Loucy (cell line): ENCODE measurements at regions not wholly inside any gene's neighbourhood (a gene's known extent, or its start where the extent isn't known, plus 50 kb on each side); places are given as distances from the start of the nearest gene placed in this dataset.

Source experiments
- H2AFZ ChIP-seq: fragments of 200-600 bp; sonication (generic); 2 replicates; pipeline ENCODE4 v1.6.0; 2016; ENCODE audit warnings: antibody characterized with exemption, mild to moderate bottlenecking, low read length, moderate library complexity
- H3F3A ChIP-seq: fragments of 200-600 bp; 2 replicates; pipeline ENCODE4 v1.6.0; 2016; ENCODE audit warnings: antibody characterized with exemption, low read depth, mild to moderate bottlenecking
- H3K27me3 ChIP-seq: fragments of 200-600 bp; sonication (generic); 2 replicates; pipeline ENCODE4 v1.6.1; 2014; ENCODE audit warnings: low read length, mild to moderate bottlenecking; ENCODE audit not compliant: insufficient read depth, poor library complexity, severe bottlenecking
- H3K36me3 ChIP-seq: fragments of 200-600 bp; sonication (generic); 2 replicates; pipeline ENCODE4 v1.6.1; 2016; ENCODE audit warnings: low read length; ENCODE audit not compliant: insufficient read depth
- H3K4me1 ChIP-seq: fragments of 200-600 bp; sonication (generic); 2 replicates; pipeline ENCODE4 v1.5.1; 2014; ENCODE audit warnings: low read length, mild to moderate bottlenecking; ENCODE audit not compliant: insufficient read depth, poor library complexity, severe bottlenecking
- H3K4me2 ChIP-seq: fragments of 200-600 bp; sonication (generic); 2 replicates; pipeline ENCODE4 v1.6.0; 2014; ENCODE audit warnings: antibody characterized with exemption, low read length, low read depth, mild to moderate bottlenecking; ENCODE audit not compliant: poor library complexity, severe bottlenecking
- H3K4me3 ChIP-seq: fragments of 200-600 bp; sonication (generic); 2 replicates; pipeline ENCODE4 v1.5.1; 2014; ENCODE audit warnings: low read length, mild to moderate bottlenecking, mixed read lengths; ENCODE audit not compliant: poor library complexity, severe bottlenecking
- H3K79me2 ChIP-seq: fragments of 200-600 bp; sonication (generic); 2 replicates; pipeline ENCODE4 v1.6.1; 2014; ENCODE audit warnings: low read length; ENCODE audit not compliant: insufficient read depth
- H3K9ac ChIP-seq: fragments of 200-600 bp; sonication (generic); 2 replicates; pipeline ENCODE4 v1.6.0; 2014; ENCODE audit warnings: mild to moderate bottlenecking, low read depth, low read length, moderate library complexity; ENCODE audit not compliant: poor library complexity, severe bottlenecking
- H3K9me2 ChIP-seq: fragments of 200-600 bp; sonication (generic); replicated peaks from 2 replicates; pipeline ENCODE4 v1.6.1; 2016; ENCODE audit warnings: low read depth, low read length, mixed read lengths
- H3K9me3 ChIP-seq: fragments of 200-600 bp; sonication (generic); 2 replicates; pipeline ENCODE4 v1.6.1; 2014; ENCODE audit warnings: mild to moderate bottlenecking, antibody characterized with exemption, low read length, low read depth; ENCODE audit not compliant: insufficient read depth
- H4K20me1 ChIP-seq: fragments of 200-600 bp; sonication (generic); 2 replicates; pipeline ENCODE4 v1.6.0; 2014; ENCODE audit warnings: antibody characterized with exemption, low read length, mild to moderate bottlenecking; ENCODE audit not compliant: insufficient read depth, poor library complexity, severe bottlenecking
- EZH2phosphoT487 ChIP-seq: fragments of 200-600 bp; IDR thresholded peaks from 2 replicates; pipeline ENCODE4 v1.6.1; 2018; ENCODE audit warnings: antibody characterized with exemption, mild to moderate bottlenecking, moderate library complexity, borderline replicate concordance
- TF ChIP-seq, protein P1 (sequence below): fragments of 200-600 bp; sonication (generic); conservative IDR thresholded peaks from 2 replicates; pipeline ENCODE4 v1.5.1; 2014; ENCODE audit warnings: mild to moderate bottlenecking, antibody characterized with exemption, low read length

DNA sequence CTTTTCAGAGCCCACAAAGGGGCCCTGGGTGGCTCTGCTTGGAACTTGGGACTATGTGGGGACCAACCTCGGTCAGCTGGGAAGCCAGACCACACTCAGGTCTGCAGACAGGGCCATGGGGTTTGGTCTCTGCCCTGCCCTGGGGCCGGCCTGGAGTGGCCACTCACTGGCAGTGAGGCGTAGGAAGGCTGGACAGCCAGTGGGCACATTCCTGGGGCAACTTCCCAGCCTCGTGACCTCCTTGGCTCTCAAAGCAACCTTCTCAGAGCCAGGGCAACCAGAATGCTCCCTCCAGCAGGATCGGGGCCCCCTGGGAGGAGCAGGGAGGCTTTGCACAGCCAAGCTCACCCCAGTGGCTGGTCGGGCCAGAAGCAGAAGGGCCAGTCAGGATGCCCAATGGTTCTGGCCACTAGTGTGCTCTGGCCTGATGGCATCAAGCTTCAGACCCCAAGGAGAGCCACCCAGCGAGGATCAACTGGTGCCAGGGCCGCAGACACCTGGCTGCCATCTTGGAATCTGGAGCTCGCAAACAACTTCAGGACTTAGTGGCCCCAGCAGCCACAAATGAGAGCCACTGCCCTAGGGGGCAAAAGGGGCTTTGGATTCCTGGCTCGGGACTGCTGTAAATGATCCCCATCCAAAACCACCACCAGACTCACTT is 87.1 kb downstream of the MYEOV start:
- Histone ChIP-seq H3K4me3 (no peak overlapping the region), H3K4me2 (no peak overlapping the region), H3K9me2 (no peaks in the 10 kb centered on the region), H3K27me3 (no peaks in the 10 kb centered on the region), H3F3A (no peaks in the 10 kb centered on the region), H3K36me3 (no peaks in the 10 kb centered on the region), H3K4me1 (no peaks in the 10 kb centered on the region), H3K79me2 (no peaks in the 10 kb centered on the region), H3K9ac (no peak overlapping the region), H4K20me1 (no peaks in the 10 kb centered on the region), H2AFZ (no peak overlapping the region), H3K9me3 (no peaks in the 10 kb centered on the region)
- no peak for TF ChIP-seq EZH2phosphoT487
- TF ChIP-seq, protein P1, sequence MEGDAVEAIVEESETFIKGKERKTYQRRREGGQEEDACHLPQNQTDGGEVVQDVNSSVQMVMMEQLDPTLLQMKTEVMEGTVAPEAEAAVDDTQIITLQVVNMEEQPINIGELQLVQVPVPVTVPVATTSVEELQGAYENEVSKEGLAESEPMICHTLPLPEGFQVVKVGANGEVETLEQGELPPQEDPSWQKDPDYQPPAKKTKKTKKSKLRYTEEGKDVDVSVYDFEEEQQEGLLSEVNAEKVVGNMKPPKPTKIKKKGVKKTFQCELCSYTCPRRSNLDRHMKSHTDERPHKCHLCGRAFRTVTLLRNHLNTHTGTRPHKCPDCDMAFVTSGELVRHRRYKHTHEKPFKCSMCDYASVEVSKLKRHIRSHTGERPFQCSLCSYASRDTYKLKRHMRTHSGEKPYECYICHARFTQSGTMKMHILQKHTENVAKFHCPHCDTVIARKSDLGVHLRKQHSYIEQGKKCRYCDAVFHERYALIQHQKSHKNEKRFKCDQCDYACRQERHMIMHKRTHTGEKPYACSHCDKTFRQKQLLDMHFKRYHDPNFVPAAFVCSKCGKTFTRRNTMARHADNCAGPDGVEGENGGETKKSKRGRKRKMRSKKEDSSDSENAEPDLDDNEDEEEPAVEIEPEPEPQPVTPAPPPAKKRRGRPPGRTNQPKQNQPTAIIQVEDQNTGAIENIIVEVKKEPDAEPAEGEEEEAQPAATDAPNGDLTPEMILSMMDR, result no peak

DNA sequence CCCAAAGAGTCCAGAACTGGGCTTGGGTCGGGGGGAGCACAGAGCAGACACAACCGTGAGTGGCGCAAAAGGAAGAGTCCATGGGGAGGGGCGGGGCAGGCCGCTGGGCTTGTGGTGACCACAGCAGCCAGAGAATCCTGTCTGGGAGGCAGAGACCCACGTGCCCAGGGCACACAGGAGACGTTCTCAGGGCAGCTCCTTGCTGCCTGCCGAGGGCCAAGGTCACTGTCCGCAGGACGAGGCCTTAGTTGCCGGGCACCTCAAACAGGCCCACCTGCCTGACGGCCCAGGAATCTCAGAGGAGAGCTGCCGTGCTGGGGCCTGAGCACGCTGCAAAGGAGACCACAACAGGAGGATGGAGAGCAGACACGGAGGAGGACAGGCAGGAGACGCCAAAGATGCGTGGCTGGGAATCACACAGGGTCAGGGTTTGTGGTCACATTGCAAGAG is 87.8 kb downstream of the MYEOV start:
- Histone ChIP-seq H3K9ac (peak overlapping the region; percentile 29), H3K9me3 (no peaks in the 10 kb centered on the region), H3K36me3 (no peaks in the 10 kb centered on the region), H3K4me3 (peak overlapping the region; percentile 66), H3K9me2 (no peaks in the 10 kb centered on the region), H3K27me3 (no peaks in the 10 kb centered on the region), H3K4me2 (peak overlapping the region; percentile 72), H3F3A (no peaks in the 10 kb centered on the region), H4K20me1 (no peaks in the 10 kb centered on the region), H2AFZ (peak overlapping the region; percentile 71), H3K4me1 (no peaks in the 10 kb centered on the region), H3K79me2 (no peaks in the 10 kb centered on the region)
- TF ChIP-seq, protein P1, result no peak
- no peak for TF ChIP-seq EZH2phosphoT487

DNA sequence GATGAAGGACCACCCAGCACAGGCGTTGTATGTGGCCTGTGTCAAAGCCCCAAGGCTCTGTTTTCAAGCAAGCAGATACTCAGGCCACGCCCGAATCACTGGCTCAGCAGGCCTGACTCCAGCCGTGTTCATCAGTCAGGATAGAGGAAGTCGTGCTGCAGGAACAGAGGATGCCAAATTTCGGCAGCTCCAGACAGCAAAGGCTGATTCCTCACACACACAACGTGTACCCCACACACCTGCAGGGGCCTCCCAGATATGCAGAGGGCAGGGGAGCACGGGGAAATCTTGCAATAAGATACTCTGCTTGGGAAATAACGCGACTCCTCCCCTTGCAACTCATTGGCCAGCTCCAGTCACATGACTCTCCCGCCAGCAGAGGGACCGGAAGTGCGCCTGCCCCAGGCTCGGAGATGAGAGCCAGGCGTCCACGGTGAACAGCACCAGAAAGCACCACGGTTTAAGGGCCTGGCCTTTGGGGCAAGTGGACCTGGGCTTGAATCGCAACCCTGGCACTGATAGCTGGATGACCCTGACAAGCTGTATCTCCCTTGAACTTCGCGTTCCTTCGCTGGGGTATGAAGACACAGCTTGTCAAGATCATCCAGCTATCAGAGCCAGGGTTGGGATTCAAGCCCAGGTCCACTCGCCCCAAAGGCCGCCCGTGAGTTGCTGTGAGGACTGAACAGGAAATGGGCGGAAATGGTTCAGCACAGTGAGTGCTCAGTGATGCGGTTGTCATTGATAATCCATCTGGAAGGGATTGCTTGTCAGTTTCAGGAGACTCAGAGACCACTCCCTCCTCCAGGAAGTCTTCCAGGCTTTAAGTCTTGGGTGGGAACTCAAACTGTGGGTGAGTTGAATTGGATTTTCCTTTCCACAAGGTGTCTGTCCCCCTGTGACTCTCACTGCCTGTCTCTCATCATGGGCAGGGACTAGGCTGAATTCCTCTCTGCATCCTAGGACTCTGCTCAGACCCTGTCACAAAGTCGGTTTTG is 88.5 kb downstream of the MYEOV start:
- H3K27me3 ChIP-seq, result no peaks in the 10 kb centered on the region
- H3K4me2 ChIP-seq, result peak overlapping the region; percentile 72
- H3F3A ChIP-seq, result no peaks in the 10 kb centered on the region
- no peaks in the 10 kb centered on the region for H3K4me1 ChIP-seq
- TF ChIP-seq, protein P1, result no peak
- no peak for TF ChIP-seq EZH2phosphoT487
- no peaks in the 10 kb centered on the region for H3K9me2 ChIP-seq
- H3K4me3 ChIP-seq, result peak overlapping the region; percentile 66
- H3K36me3 ChIP-seq, result no peaks in the 10 kb centered on the region
- peak overlapping the region; percentile 71 for H2AFZ ChIP-seq
- H3K9me3 ChIP-seq, result no peaks in the 10 kb centered on the region
- H4K20me1 ChIP-seq, result no peaks in the 10 kb centered on the region
- no peaks in the 10 kb centered on the region for H3K79me2 ChIP-seq
- peak overlapping the region; percentile 29 for H3K9ac ChIP-seq
